Endothelial cell of hepatic sinusoid (primary cell): ENCODE measurements at regions not wholly inside any gene's neighbourhood (a gene's known extent, or its start where the extent isn't known, plus 50 kb on each side); places are given as distances from the start of the nearest gene placed in this dataset.

Experiments
- in situ Hi-C: cut with HindIII; loops from 2 replicates; pipeline ENCODE4 v1.10.0; 2017; ENCODE audit warnings: low sequenced_read_pairs

- in situ Hi-C loops: no loop called here
Observed at GRCh38 chr16:7990626-7991260, 599.6 kb downstream of the TMEM114 start.

- in situ Hi-C loops: no loop called here
Observed at GRCh38 chr16:7983676-7984075, 606.6 kb downstream of the TMEM114 start.

GRCh38 chr16:7980133-7980483, 610.2 kb downstream of the TMEM114 start:
- in situ Hi-C loops: no loop called here

GRCh38 chr16:7979448-7980132, 610.7 kb downstream of the TMEM114 start:
- in situ Hi-C loops: no loop called here

- in situ Hi-C loops: no loop called here
Observed at GRCh38 chr16:7976563-7976962, 613.7 kb downstream of the TMEM114 start.

- in situ Hi-C loops: no loop called here
Observed at GRCh38 chr16:7976125-7976524, 614.2 kb downstream of the TMEM114 start.

GRCh38 chr16:7967996-7968509, 622.3 kb downstream of the TMEM114 start:
- in situ Hi-C loops: no loop called here

- in situ Hi-C loops: no loop called here
Observed at GRCh38 chr16:7964744-7965143, 625.6 kb downstream of the TMEM114 start.

GRCh38 chr16:7964167-7964566, 626.1 kb downstream of the TMEM114 start:
- in situ Hi-C loops: no loop called here

GRCh38 chr16:7962091-7962879, 628.0 kb downstream of the TMEM114 start:
- in situ Hi-C loops: no loop called here

- in situ Hi-C loops: no loop called here
Observed at GRCh38 chr16:7957151-7957550, 624.5 kb downstream of the RBFOX1 start.

- in situ Hi-C loops: no loop called here
Observed at GRCh38 chr16:7953360-7953759, 620.7 kb downstream of the RBFOX1 start.

GRCh38 chr16:7946142-7946541, 613.5 kb downstream of the RBFOX1 start:
- in situ Hi-C loops: no loop called here

- in situ Hi-C loops: no loop called here
Observed at GRCh38 chr16:7938175-7938574, 605.5 kb downstream of the RBFOX1 start.

- in situ Hi-C loops: no loop called here
Observed at GRCh38 chr16:7921345-7921744, 588.7 kb downstream of the RBFOX1 start.

- in situ Hi-C loops: no loop called here
Observed at GRCh38 chr16:7919782-7920181, 587.1 kb downstream of the RBFOX1 start.

GRCh38 chr16:7914748-7915147, 582.1 kb downstream of the RBFOX1 start:
- in situ Hi-C loops: no loop called here

GRCh38 chr16:7912132-7912531, 579.5 kb downstream of the RBFOX1 start:
- in situ Hi-C loops: no loop called here

- in situ Hi-C loops: no loop called here
Observed at GRCh38 chr16:7910116-7910515, 577.5 kb downstream of the RBFOX1 start.

GRCh38 chr16:7888411-7888810, 555.8 kb downstream of the RBFOX1 start:
- in situ Hi-C loops: no loop called here

- in situ Hi-C loops: no loop called here
Observed at GRCh38 chr16:7887316-7887715, 554.7 kb downstream of the RBFOX1 start.

- in situ Hi-C loops: no loop called here
Observed at GRCh38 chr16:7871979-7872378, 539.3 kb downstream of the RBFOX1 start.
